GM18909 (cell line): ENCODE measurements at regions not wholly inside any gene's neighbourhood (a gene's known extent, or its start where the extent isn't known, plus 50 kb on each side); places are given as distances from the start of the nearest gene placed in this dataset.
A peak's percentile ranks its signal among the peaks of the same experiment; 100 is the strongest.

Experiments
- ATAC-seq: cut with Tn5 transposase; IDR thresholded peaks from one replicate; pipeline ENCODE4 v1.9.1; 2021; ENCODE audit warnings: mild to moderate bottlenecking; ENCODE audit not compliant: unreplicated experiment, poor library complexity

- no peak for ATAC-seq
Observed at GRCh38 chr11:131179836-131180235, 190.6 kb upstream of the NTM start.

GRCh38 chr11:131185915-131186314 is 184.5 kb upstream of the NTM start:
- ATAC-seq, result no peak

GRCh38 chr11:131186629-131187101 is 183.8 kb upstream of the NTM start:
- peak; percentile 94 for ATAC-seq

GRCh38 chr11:131190446-131190845 is 180.0 kb upstream of the NTM start:
- no peak for ATAC-seq

- ATAC-seq, result no peak
Observed at GRCh38 chr11:131191606-131192005, 178.8 kb upstream of the NTM start.

GRCh38 chr11:131192628-131193027 is 177.8 kb upstream of the NTM start:
- no peak for ATAC-seq

GRCh38 chr11:131193031-131193501 is 177.3 kb upstream of the NTM start:
- ATAC-seq, result no peak

- no peak for ATAC-seq
Observed at GRCh38 chr11:131194726-131195125, 175.7 kb upstream of the NTM start.

- no peak for ATAC-seq
Observed at GRCh38 chr11:131195661-131196517, 174.5 kb upstream of the NTM start.

GRCh38 chr11:131198161-131199014 is 172.0 kb upstream of the NTM start:
- no peak for ATAC-seq

GRCh38 chr11:131199015-131199280 is 171.5 kb upstream of the NTM start:
- no peak for ATAC-seq

GRCh38 chr11:131201674-131202073 is 168.7 kb upstream of the NTM start:
- ATAC-seq, result no peak

- no peak for ATAC-seq
Observed at GRCh38 chr11:131203040-131203439, 167.4 kb upstream of the NTM start.

GRCh38 chr11:131204282-131204681 is 166.1 kb upstream of the NTM start:
- no peak for ATAC-seq

- no peak for ATAC-seq
Observed at GRCh38 chr11:131204765-131205380, 165.5 kb upstream of the NTM start.

GRCh38 chr11:131206671-131207070 is 163.7 kb upstream of the NTM start:
- no peak for ATAC-seq

GRCh38 chr11:131207901-131208300 is 162.5 kb upstream of the NTM start:
- ATAC-seq, result no peak

GRCh38 chr11:131217313-131218310 is 152.8 kb upstream of the NTM start:
- no peak for ATAC-seq

- ATAC-seq, result no peak
Observed at GRCh38 chr11:131218542-131218941, 151.9 kb upstream of the NTM start.

GRCh38 chr11:131219646-131220045 is 150.8 kb upstream of the NTM start:
- no peak for ATAC-seq
